PC-9 (cell line): ENCODE measurements at regions not wholly inside any gene's neighbourhood (a gene's known extent, or its start where the extent isn't known, plus 50 kb on each side); places are given as distances from the start of the nearest gene placed in this dataset.

Experiments
- BruUV-seq: library from RNA; stranded (reverse); fragments of 400-500 nt; replicated peaks from 2 replicates; lab custom pipeline; 2021; lab: Mats Ljungman, UMichigan
- CTCF ChIA-PET: fragments of 300-600 bp; sonication (Branson Sonifier 250); formaldehyde crosslinking; loops from one replicate; lab custom pipeline; 2022; ENCODE audit warnings: antibody characterized with exemption; lab: Charles Lee
- POLR2A ChIA-PET: fragments of 300-600 bp; sonication (Branson Sonifier 250); formaldehyde crosslinking; loops from one replicate; lab custom pipeline; 2022; ENCODE audit warnings: antibody characterized with exemption; ENCODE audit not compliant: unreplicated experiment; lab: Charles Lee
- DNase-seq, 2 experiments: peaks; one replicate each; pipeline versions ENCODE4 v3.0.0 to v3.0.0-alpha.2; 2015 to 2022; ENCODE audit warnings: mixed read lengths in 1 of 2
- H2AFZ ChIP-seq: fragments of 200-600 bp; sonication (generic); 2 replicates; pipeline ENCODE4 v1.8.1; 2017; ENCODE audit warnings: antibody characterized with exemption
- H3F3A ChIP-seq: fragments of 200-600 bp; sonication (generic); 2 replicates; pipeline ENCODE4 v1.8.1; 2017; ENCODE audit warnings: antibody characterized with exemption, mild to moderate bottlenecking, low read depth; ENCODE audit not compliant: insufficient read depth
- H3K27ac ChIP-seq: fragments of 200-600 bp; sonication (generic); 2 replicates; pipeline ENCODE4 v1.6.1; 2016; ENCODE audit warnings: mixed run types
- H3K27me3 ChIP-seq: fragments of 200-600 bp; sonication (generic); 2 replicates; pipeline ENCODE4 v1.6.1; 2016; ENCODE audit warnings: low read depth, mixed run types; ENCODE audit not compliant: insufficient read depth
- H3K36me3 ChIP-seq: fragments of 200-600 bp; sonication (generic); 2 replicates; pipeline ENCODE4 v1.6.1; 2016; ENCODE audit warnings: low read depth, mixed run types
- H3K4me1 ChIP-seq: fragments of 200-600 bp; sonication (generic); replicated peaks from 2 replicates; pipeline ENCODE4 v1.6.1; 2016; ENCODE audit warnings: mixed run types; ENCODE audit not compliant: insufficient read depth
- H3K4me2 ChIP-seq: fragments of 200-600 bp; sonication (generic); 2 replicates; pipeline ENCODE4 v1.6.1; 2017; ENCODE audit warnings: mixed run types
- H3K4me3 ChIP-seq: fragments of 200-600 bp; sonication (generic); 2 replicates; pipeline ENCODE4 v1.6.1; 2016; ENCODE audit warnings: mixed run types
- H3K79me2 ChIP-seq: fragments of 200-600 bp; sonication (generic); 2 replicates; pipeline ENCODE4 v1.6.1; 2017; ENCODE audit warnings: low read depth, mixed run types
- H3K9me2 ChIP-seq: fragments of 200-600 bp; sonication (generic); 2 replicates; pipeline ENCODE4 v1.8.1; 2017; ENCODE audit warnings: mild to moderate bottlenecking; ENCODE audit not compliant: insufficient read depth
- H3K9me3 ChIP-seq: fragments of 200-600 bp; sonication (generic); 2 replicates; pipeline ENCODE4 v1.8.1; 2016; ENCODE audit warnings: low read depth; ENCODE audit not compliant: insufficient read depth
- H4K20me1 ChIP-seq: fragments of 200-600 bp; sonication (generic); 2 replicates; pipeline ENCODE4 v1.8.1; 2017; ENCODE audit not compliant: insufficient read depth
- CTCF ChIP-seq: fragments of 200-600 bp; sonication (generic); conservative IDR thresholded peaks from 2 replicates; pipeline ENCODE4 v1.6.1; 2017; ENCODE audit warnings: mixed run types, antibody characterized with exemption, mild to moderate bottlenecking, moderate library complexity
- EZH2 ChIP-seq: fragments of 200-600 bp; sonication (generic); IDR thresholded peaks from 2 replicates; pipeline ENCODE4 v1.8.0; 2017; ENCODE audit warnings: antibody characterized with exemption, low read depth
- intact Hi-C: fragments of 100-400 bp; cut with micrococcal nuclease; formaldehyde crosslinking; loops from one replicate; pipeline ENCODE4 v1.10.0; 2022; ENCODE audit not compliant: unreplicated experiment

GRCh38 chr12:107826276-107826675 lies 51.8 kb downstream of the ASCL4 start:
- POLR2A ChIA-PET = no interaction called here
- CTCF ChIA-PET = no interaction called here
- intact Hi-C loops = no loop called here

GRCh38 chr12:107829271-107829670 lies 54.8 kb downstream of the ASCL4 start:
- no peak for DNase-seq
- Histone ChIP-seq H3K27me3 (peaks cover 44% of the 10 kb centered on the region), H3K4me3 (no peak overlapping the region), H4K20me1 (no peaks in the 10 kb centered on the region), H3K4me1 (no peaks in the 10 kb centered on the region), H2AFZ (no peak overlapping the region), H3K4me2 (no peak overlapping the region), H3K27ac (no peak overlapping the region), H3K9me3 (no peaks in the 10 kb centered on the region), H3K9me2 (no peaks in the 10 kb centered on the region), H3K36me3 (no peaks in the 10 kb centered on the region), H3F3A (no peaks in the 10 kb centered on the region), H3K79me2 (no peaks in the 10 kb centered on the region)
- TF ChIP-seq EZH2 = no peak
- TF ChIP-seq CTCF = no peak
- no TSS peak for BruUV-seq
- intact Hi-C loops = no loop called here
- CTCF ChIA-PET = no interaction called here
- POLR2A ChIA-PET = no interaction called here

More at GRCh38 chr12:107826276-107826675, 51.8 kb downstream of the ASCL4 start:
- TF ChIP-seq EZH2 (no peak), CTCF (no peak)
- Histone ChIP-seq H3K4me3 (no peak overlapping the region), H2AFZ (no peak overlapping the region), H3K9me2 (no peaks in the 10 kb centered on the region), H3F3A (no peaks in the 10 kb centered on the region), H3K4me2 (no peak overlapping the region), H3K9me3 (no peaks in the 10 kb centered on the region), H3K4me1 (no peaks in the 10 kb centered on the region), H3K36me3 (no peaks in the 10 kb centered on the region), H3K27ac (no peak overlapping the region), H4K20me1 (no peaks in the 10 kb centered on the region), H3K79me2 (no peaks in the 10 kb centered on the region), H3K27me3 (peaks cover 40% of the 10 kb centered on the region)
- no TSS peak for BruUV-seq
- no peak for DNase-seq

- Histone ChIP-seq H3K27me3 (peaks cover 44% of the 10 kb centered on the region), H3K9me2 (no peaks in the 10 kb centered on the region), H3K4me2 (no peak overlapping the region), H3K36me3 (no peaks in the 10 kb centered on the region), H3K4me3 (no peak overlapping the region), H3K27ac (no peak overlapping the region), H3F3A (no peaks in the 10 kb centered on the region), H2AFZ (no peak overlapping the region), H3K9me3 (no peaks in the 10 kb centered on the region), H3K79me2 (no peaks in the 10 kb centered on the region), H4K20me1 (no peaks in the 10 kb centered on the region), H3K4me1 (no peaks in the 10 kb centered on the region)
- DNase-seq = no peak
- CTCF ChIA-PET = no interaction called here
- intact Hi-C loops = no loop called here
- TF ChIP-seq EZH2 (no peak), CTCF (no peak)
- BruUV-seq = no TSS peak
- POLR2A ChIA-PET = no interaction called here
Observed at GRCh38 chr12:107832441-107832840, 57.9 kb downstream of the ASCL4 start.
